ENCODE measurements at regions not wholly inside any gene's neighbourhood (a gene's known extent, or its start where the extent isn't known, plus 50 kb on each side); places are given as distances from the start of the nearest gene placed in this dataset.

- Histone ChIP-seq H3K4me2 (ENCODE audit: low read length) (no peak overlapping the region), H4K20me1 (ENCODE audit: control insufficient read depth, insufficient read depth, low read depth, low read length) (no peaks in the 10 kb centered on the region), H3K9me2 (replicated peaks; ENCODE audit: control insufficient read depth, low read length) (no peaks in the 10 kb centered on the region), H3K4me3 (ENCODE audit: low read length) (no peak overlapping the region), H3K4me1 (ENCODE audit: control insufficient read depth, low read length) (peaks cover 99% of the 10 kb centered on the region), H3K9me3 (ENCODE audit: control insufficient read depth, insufficient read depth, low read length) (peaks cover 3% of the 10 kb centered on the region), H3F3A (ENCODE audit: control insufficient read depth, insufficient read depth) (peaks cover 11% of the 10 kb centered on the region), H3K36me3 (ENCODE audit: control insufficient read depth, low read length) (peaks cover 2% of the 10 kb centered on the region; the same call in 1 of the 2 replicates), H3K27ac (ENCODE audit: low read depth, low read length) (no peak overlapping the region), H3K27me3 (ENCODE audit: control insufficient read depth, low read length) (no peaks in the 10 kb centered on the region), H3K79me2 (ENCODE audit: control insufficient read depth, low read length) (no peaks in the 10 kb centered on the region)
- no peak for TF ChIP-seq EZH2phosphoT487 (IDR thresholded peaks at IDR 0.05; ENCODE audit: borderline replicate concordance, low read length)
- no peak for TF ChIP-seq CTCF (IDR thresholded peaks at IDR 0.05; ENCODE audit: low read depth, low read length, poor library complexity, severe bottlenecking)
These were observed 57.7 kb upstream of the ACSF3 start for GRCh38 chr16:89035669-89036570.

GRCh38 chr16:89036776-89037175, 56.9 kb upstream of the ACSF3 start:
- no peak for TF ChIP-seq EZH2phosphoT487 (IDR thresholded peaks at IDR 0.05; ENCODE audit: borderline replicate concordance, low read length)
- TF ChIP-seq CTCF (IDR thresholded peaks at IDR 0.05; ENCODE audit: low read depth, low read length, poor library complexity, severe bottlenecking), result no peak
- H3K4me2 ChIP-seq (ENCODE audit: low read length), result no peak overlapping the region
- H3K79me2 ChIP-seq (ENCODE audit: control insufficient read depth, low read length), result no peaks in the 10 kb centered on the region
- no peaks in the 10 kb centered on the region for H3K36me3 ChIP-seq (ENCODE audit: control insufficient read depth, low read length)
- H3K4me3 ChIP-seq (ENCODE audit: low read length), result no peak overlapping the region
- no peak overlapping the region for H3K27ac ChIP-seq (ENCODE audit: low read depth, low read length)
- no peaks in the 10 kb centered on the region for H4K20me1 ChIP-seq (ENCODE audit: control insufficient read depth, insufficient read depth, low read depth, low read length)
- no peaks in the 10 kb centered on the region for H3K9me2 ChIP-seq (replicated peaks; ENCODE audit: control insufficient read depth, low read length)
- peaks cover 97% of the 10 kb centered on the region for H3K4me1 ChIP-seq (ENCODE audit: control insufficient read depth, low read length)
- H3K9me3 ChIP-seq (ENCODE audit: control insufficient read depth, insufficient read depth, low read length), result no peaks in the 10 kb centered on the region
- H3K27me3 ChIP-seq (ENCODE audit: control insufficient read depth, low read length), result no peaks in the 10 kb centered on the region
- peaks cover 7% of the 10 kb centered on the region; the same call in 1 of the 2 replicates for H3F3A ChIP-seq (ENCODE audit: control insufficient read depth, insufficient read depth)

GRCh38 chr16:89037261-89038152, 56.1 kb upstream of the ACSF3 start:
- no peak for TF ChIP-seq EZH2phosphoT487 (IDR thresholded peaks at IDR 0.05; ENCODE audit: borderline replicate concordance, low read length)
- TF ChIP-seq CTCF (IDR thresholded peaks at IDR 0.05; ENCODE audit: low read depth, low read length, poor library complexity, severe bottlenecking), result no peak
- H3K27ac ChIP-seq (ENCODE audit: low read depth, low read length), result peak overlapping the region; percentile 99
- no peaks in the 10 kb centered on the region for H3K27me3 ChIP-seq (ENCODE audit: control insufficient read depth, low read length)
- H3F3A ChIP-seq (ENCODE audit: control insufficient read depth, insufficient read depth), result peaks cover 7% of the 10 kb centered on the region; the same call in 1 of the 2 replicates
- H3K4me3 ChIP-seq (ENCODE audit: low read length), result peak overlapping the region; percentile 70
- peaks cover 89% of the 10 kb centered on the region for H3K4me1 ChIP-seq (ENCODE audit: control insufficient read depth, low read length)
- H3K9me3 ChIP-seq (ENCODE audit: control insufficient read depth, insufficient read depth, low read length), result no peaks in the 10 kb centered on the region
- H3K9me2 ChIP-seq (replicated peaks; ENCODE audit: control insufficient read depth, low read length), result no peaks in the 10 kb centered on the region
- no peaks in the 10 kb centered on the region for H3K79me2 ChIP-seq (ENCODE audit: control insufficient read depth, low read length)
- H4K20me1 ChIP-seq (ENCODE audit: control insufficient read depth, insufficient read depth, low read depth, low read length), result no peaks in the 10 kb centered on the region
- no peaks in the 10 kb centered on the region for H3K36me3 ChIP-seq (ENCODE audit: control insufficient read depth, low read length)
- peak overlapping the region; percentile 87 for H3K4me2 ChIP-seq (ENCODE audit: low read length)

Measured in DOHH2 (cell line).